22Rv1 (cell line): ENCODE measurements at regions not wholly inside any gene's neighbourhood (a gene's known extent, or its start where the extent isn't known, plus 50 kb on each side); places are given as distances from the start of the nearest gene placed in this dataset.
"Not testable (repeated sequence)": the region's sequence is repeated elsewhere in the genome, so short reads cannot be mapped to it uniquely, and the experiment has no call there.

Source experiments
- H3K27ac ChIP-seq: fragments of 450-650 bp; 2 replicates; pipeline ENCODE4 v1.5.1; 2017
- ZFX ChIP-seq: fragments of 450-650 bp; IDR thresholded peaks from 2 replicates; pipeline ENCODE4 v1.6.1; 2017; ENCODE audit warnings: antibody characterized with exemption, borderline replicate concordance
- TF ChIP-seq, protein P1 (sequence below): fragments of 450-650 bp; IDR thresholded peaks from 2 replicates; pipeline ENCODE4 v1.5.1; 2017; ENCODE audit warnings: mild to moderate bottlenecking

DNA sequence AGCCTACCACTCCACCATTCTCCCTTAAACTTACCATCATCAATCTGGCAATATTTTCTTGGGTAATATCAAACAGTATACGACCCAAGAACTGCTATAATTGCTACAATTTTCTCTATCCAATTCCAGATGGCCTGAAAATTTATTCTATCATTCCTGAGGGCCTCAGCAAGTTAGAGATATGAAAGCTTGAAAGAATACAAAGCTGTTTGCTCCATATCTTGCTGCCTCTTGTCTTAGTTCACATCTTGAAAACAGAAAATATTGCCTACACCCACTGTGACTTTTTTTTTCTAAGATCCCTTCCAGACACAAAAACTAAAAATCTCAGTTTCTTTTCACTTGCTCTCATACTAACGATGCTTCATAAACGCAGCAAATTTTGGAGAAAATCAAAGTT, 898.9 kb downstream of the OTOL1 start:
- no peak for TF ChIP-seq ZFX
- TF ChIP-seq, protein P1, sequence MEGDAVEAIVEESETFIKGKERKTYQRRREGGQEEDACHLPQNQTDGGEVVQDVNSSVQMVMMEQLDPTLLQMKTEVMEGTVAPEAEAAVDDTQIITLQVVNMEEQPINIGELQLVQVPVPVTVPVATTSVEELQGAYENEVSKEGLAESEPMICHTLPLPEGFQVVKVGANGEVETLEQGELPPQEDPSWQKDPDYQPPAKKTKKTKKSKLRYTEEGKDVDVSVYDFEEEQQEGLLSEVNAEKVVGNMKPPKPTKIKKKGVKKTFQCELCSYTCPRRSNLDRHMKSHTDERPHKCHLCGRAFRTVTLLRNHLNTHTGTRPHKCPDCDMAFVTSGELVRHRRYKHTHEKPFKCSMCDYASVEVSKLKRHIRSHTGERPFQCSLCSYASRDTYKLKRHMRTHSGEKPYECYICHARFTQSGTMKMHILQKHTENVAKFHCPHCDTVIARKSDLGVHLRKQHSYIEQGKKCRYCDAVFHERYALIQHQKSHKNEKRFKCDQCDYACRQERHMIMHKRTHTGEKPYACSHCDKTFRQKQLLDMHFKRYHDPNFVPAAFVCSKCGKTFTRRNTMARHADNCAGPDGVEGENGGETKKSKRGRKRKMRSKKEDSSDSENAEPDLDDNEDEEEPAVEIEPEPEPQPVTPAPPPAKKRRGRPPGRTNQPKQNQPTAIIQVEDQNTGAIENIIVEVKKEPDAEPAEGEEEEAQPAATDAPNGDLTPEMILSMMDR, result no peak

DNA sequence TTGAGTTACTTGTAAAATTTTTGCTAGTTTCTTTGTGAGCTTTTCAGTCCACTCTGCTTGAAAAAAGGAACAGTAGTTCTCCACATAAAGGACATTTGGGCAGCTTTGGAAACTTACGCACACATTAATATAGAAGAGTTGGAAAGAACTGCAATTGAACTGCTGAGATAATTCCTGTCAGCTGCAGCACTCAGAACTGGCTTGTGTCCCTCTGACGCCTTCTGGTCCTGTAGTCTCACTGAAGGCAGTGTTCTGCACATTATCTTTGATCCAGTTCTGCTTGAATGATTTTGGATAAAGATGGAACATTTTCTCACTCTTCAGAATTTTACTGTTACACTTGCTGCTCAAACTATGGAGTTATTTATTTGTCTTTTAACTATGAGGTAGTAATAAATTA, 901.9 kb downstream of the OTOL1 start:
- TF ChIP-seq, protein P1, result no peak
- TF ChIP-seq ZFX, result no peak
- H3K27ac ChIP-seq, result no peak overlapping the region

More for the DNA sequence above, 898.9 kb downstream of the OTOL1 start:
- H3K27ac ChIP-seq, result no peak overlapping the region

DNA sequence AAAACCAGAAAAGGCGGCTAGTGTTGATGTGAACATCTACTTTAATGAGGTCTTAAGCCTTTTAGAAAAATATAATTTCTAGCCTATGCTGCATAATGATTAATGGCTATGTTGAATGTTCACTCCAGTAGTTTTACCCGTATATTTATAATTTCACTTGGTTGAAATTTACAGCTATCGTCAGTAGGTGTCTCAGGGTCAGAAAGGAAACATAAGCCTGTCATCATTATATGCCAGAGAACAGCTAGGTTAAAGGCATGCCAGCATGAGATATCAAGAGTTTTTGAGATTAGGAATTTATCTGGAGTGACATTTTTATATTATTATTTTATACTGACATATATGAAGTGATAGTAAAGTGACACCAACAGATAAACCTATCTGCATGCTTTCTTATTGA, 904.1 kb downstream of the OTOL1 start:
- TF ChIP-seq ZFX, result no peak
- TF ChIP-seq, protein P1, result no peak
- no peak overlapping the region for H3K27ac ChIP-seq

DNA sequence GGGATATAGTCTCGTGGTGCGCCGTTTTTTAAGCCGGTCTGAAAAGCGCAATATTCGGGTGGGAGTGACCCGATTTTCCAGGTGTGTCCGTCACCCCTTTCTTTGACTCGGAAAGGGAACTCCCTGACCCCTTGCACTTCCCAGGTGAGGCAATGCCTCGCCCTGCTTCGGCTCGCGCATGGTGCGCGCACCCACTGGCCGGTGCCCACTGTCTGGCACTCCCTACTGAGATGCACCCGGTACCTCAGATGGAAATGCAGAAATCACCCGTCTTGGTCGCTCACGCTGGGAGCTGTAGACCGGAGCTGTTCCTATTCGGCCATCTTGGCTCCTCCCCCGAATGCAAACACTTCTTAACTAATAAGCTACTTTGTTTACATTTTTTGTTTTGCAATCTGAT, 914.9 kb downstream of the OTOL1 start:
- not testable (repeated sequence) for H3K27ac ChIP-seq

DNA sequence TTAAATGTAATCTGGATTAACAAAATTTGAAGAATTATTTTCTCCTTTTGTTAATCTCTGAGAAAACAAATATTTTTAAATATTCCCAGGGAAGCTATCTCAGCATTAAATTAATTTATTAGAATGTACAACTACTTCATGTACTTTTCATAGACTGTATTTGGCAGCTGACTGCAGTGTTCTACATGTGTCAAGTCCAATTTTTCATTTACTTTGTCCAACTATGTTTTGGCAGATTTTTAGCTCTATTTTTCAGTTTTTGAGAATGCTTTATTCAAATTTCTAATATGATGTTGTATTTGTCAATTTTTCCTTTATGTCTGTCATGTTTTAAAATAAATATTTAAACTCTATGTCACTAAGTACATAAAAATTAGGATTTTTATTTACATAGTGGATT, 925.1 kb downstream of the OTOL1 start:
- no peak overlapping the region for H3K27ac ChIP-seq
- no peak for TF ChIP-seq ZFX
- TF ChIP-seq, protein P1, result no peak

GRCh38 chr3:162428192-162428591, 931.6 kb downstream of the OTOL1 start:
- TF ChIP-seq, protein P1, result no peak
- TF ChIP-seq ZFX, result no peak
- H3K27ac ChIP-seq, result no peak overlapping the region

DNA sequence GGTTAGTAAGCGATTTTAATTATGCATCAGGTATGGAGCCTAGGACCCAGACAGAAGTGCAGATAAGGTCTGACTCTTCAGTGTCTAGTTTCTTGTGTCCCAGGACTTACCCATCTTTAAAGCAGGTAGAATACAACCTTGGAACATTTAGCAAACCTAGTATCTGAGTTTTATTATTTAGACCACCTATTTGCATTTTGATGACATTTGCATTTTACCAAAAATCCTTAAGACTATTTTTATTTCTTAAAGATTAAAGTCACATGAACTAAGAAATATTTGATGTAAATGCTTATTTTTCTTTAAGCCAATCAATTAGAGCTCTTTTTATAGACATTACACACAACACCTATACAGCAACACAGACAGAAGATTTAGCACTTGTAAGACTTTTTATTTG, 939.1 kb downstream of the OTOL1 start:
- no peak overlapping the region for H3K27ac ChIP-seq
- no peak for TF ChIP-seq ZFX
- TF ChIP-seq, protein P1, result no peak

- no peak for TF ChIP-seq ZFX
- TF ChIP-seq, protein P1, result no peak
- H3K27ac ChIP-seq, result no peak overlapping the region
These were observed 940.2 kb downstream of the OTOL1 start for GRCh38 chr3:162436826-162437225.
